ENCODE measurements at regions not wholly inside any gene's neighbourhood (a gene's known extent, or its start where the extent isn't known, plus 50 kb on each side); places are given as distances from the start of the nearest gene placed in this dataset.

GRCh38 chr2:155364766-155365165 lies 666.3 kb downstream of the KCNJ3 start:
- Mint-ChIP-seq H3K27ac (no peak overlapping the region), H3K27me3 (no peaks in the 10 kb centered on the region), H3K9me3 (no peaks in the 10 kb centered on the region), H3K4me1 (no peaks in the 10 kb centered on the region), H3K36me3 (no peaks in the 10 kb centered on the region), H3K4me3 (no peak overlapping the region)
- ATAC-seq (ENCODE audit: low read depth) (no peak), DNase-seq (ENCODE audit: low spot score in 2 of 2) (no peak)

- no peaks in the 10 kb centered on the region for H3K36me3 Mint-ChIP-seq
- DNase-seq (ENCODE audit: low spot score in 2 of 2) = no peak
- H3K27me3 Mint-ChIP-seq = no peaks in the 10 kb centered on the region
- ATAC-seq (ENCODE audit: low read depth) = no peak
- H3K4me1 Mint-ChIP-seq = no peaks in the 10 kb centered on the region
- H3K9me3 Mint-ChIP-seq = no peaks in the 10 kb centered on the region
- H3K4me3 Mint-ChIP-seq = no peak overlapping the region
- no peak overlapping the region for H3K27ac Mint-ChIP-seq
Observed at GRCh38 chr2:155363349-155363888, 664.9 kb downstream of the KCNJ3 start.

GRCh38 chr2:155357172-155357571 lies 658.7 kb downstream of the KCNJ3 start:
- H3K4me1 Mint-ChIP-seq = no peaks in the 10 kb centered on the region

GRCh38 chr2:155356250-155356649 lies 657.8 kb downstream of the KCNJ3 start:
- Mint-ChIP-seq H3K36me3 (no peaks in the 10 kb centered on the region), H3K27ac (no peak overlapping the region)
- ATAC-seq (ENCODE audit: low read depth) = no peak

More at GRCh38 chr2:155357172-155357571, 658.7 kb downstream of the KCNJ3 start:
- peaks cover 4% of the 10 kb centered on the region for H3K9me3 Mint-ChIP-seq
- ATAC-seq (ENCODE audit: low read depth) (no peak), DNase-seq (ENCODE audit: low spot score in 2 of 2) (no peak)
- no peak overlapping the region for H3K27ac Mint-ChIP-seq
- no peaks in the 10 kb centered on the region for H3K36me3 Mint-ChIP-seq
- no peaks in the 10 kb centered on the region for H3K27me3 Mint-ChIP-seq
- no peak overlapping the region for H3K4me3 Mint-ChIP-seq

GRCh38 chr2:155350783-155351580 lies 652.5 kb downstream of the KCNJ3 start:
- H3K27me3 Mint-ChIP-seq = no peaks in the 10 kb centered on the region
- H3K9me3 Mint-ChIP-seq = peaks cover 2% of the 10 kb centered on the region
- no peaks in the 10 kb centered on the region for H3K4me1 Mint-ChIP-seq
- no peak overlapping the region for H3K4me3 Mint-ChIP-seq
- DNase-seq (ENCODE audit: low spot score in 2 of 2) = no peak
- no peak overlapping the region for H3K27ac Mint-ChIP-seq
- no peak for ATAC-seq (ENCODE audit: low read depth)
- H3K36me3 Mint-ChIP-seq = no peaks in the 10 kb centered on the region

More at GRCh38 chr2:155356250-155356649, 657.8 kb downstream of the KCNJ3 start:
- no peak for DNase-seq (ENCODE audit: low spot score in 2 of 2)
- H3K9me3 Mint-ChIP-seq = peaks cover 4% of the 10 kb centered on the region
- H3K4me3 Mint-ChIP-seq = no peak overlapping the region
- no peaks in the 10 kb centered on the region for H3K4me1 Mint-ChIP-seq
- no peaks in the 10 kb centered on the region for H3K27me3 Mint-ChIP-seq

GRCh38 chr2:155332016-155332415 lies 633.5 kb downstream of the KCNJ3 start:
- ATAC-seq (ENCODE audit: low read depth) (no peak), DNase-seq (ENCODE audit: low spot score in 2 of 2) (no peak)
- no peaks in the 10 kb centered on the region for H3K27me3 Mint-ChIP-seq
- H3K4me3 Mint-ChIP-seq = no peak overlapping the region
- H3K4me1 Mint-ChIP-seq = no peaks in the 10 kb centered on the region
- no peaks in the 10 kb centered on the region for H3K36me3 Mint-ChIP-seq
- H3K9me3 Mint-ChIP-seq = no peaks in the 10 kb centered on the region
- no peak overlapping the region for H3K27ac Mint-ChIP-seq

GRCh38 chr2:155320236-155320635 lies 621.7 kb downstream of the KCNJ3 start:
- no peaks in the 10 kb centered on the region for H3K36me3 Mint-ChIP-seq
- no peak for DNase-seq (ENCODE audit: low spot score in 2 of 2)
- H3K4me1 Mint-ChIP-seq = no peaks in the 10 kb centered on the region
- no peak overlapping the region for H3K27ac Mint-ChIP-seq
- no peak overlapping the region for H3K4me3 Mint-ChIP-seq
- ATAC-seq (ENCODE audit: low read depth) = no peak
- no peaks in the 10 kb centered on the region for H3K27me3 Mint-ChIP-seq
- no peaks in the 10 kb centered on the region for H3K9me3 Mint-ChIP-seq

- Mint-ChIP-seq H3K36me3 (no peaks in the 10 kb centered on the region), H3K27me3 (no peaks in the 10 kb centered on the region), H3K4me1 (no peaks in the 10 kb centered on the region), H3K9me3 (no peaks in the 10 kb centered on the region), H3K27ac (no peak overlapping the region), H3K4me3 (no peak overlapping the region)
- ATAC-seq (ENCODE audit: low read depth) (no peak), DNase-seq (ENCODE audit: low spot score in 2 of 2) (no peak)
Observed at GRCh38 chr2:155318710-155319109, 620.2 kb downstream of the KCNJ3 start.

GRCh38 chr2:155315768-155316167 lies 617.3 kb downstream of the KCNJ3 start:
- Mint-ChIP-seq H3K4me3 (no peak overlapping the region), H3K27me3 (no peaks in the 10 kb centered on the region), H3K9me3 (no peaks in the 10 kb centered on the region), H3K27ac (no peak overlapping the region), H3K4me1 (no peaks in the 10 kb centered on the region), H3K36me3 (no peaks in the 10 kb centered on the region)
- ATAC-seq (ENCODE audit: low read depth) (no peak), DNase-seq (ENCODE audit: low spot score in 2 of 2) (no peak)

- H3K4me3 Mint-ChIP-seq = no peak overlapping the region
- H3K27ac Mint-ChIP-seq = no peak overlapping the region
- no peaks in the 10 kb centered on the region for H3K36me3 Mint-ChIP-seq
- DNase-seq (ENCODE audit: low spot score in 2 of 2) = no peak
- no peaks in the 10 kb centered on the region for H3K27me3 Mint-ChIP-seq
- H3K9me3 Mint-ChIP-seq = no peaks in the 10 kb centered on the region
- H3K4me1 Mint-ChIP-seq = no peaks in the 10 kb centered on the region
- no peak for ATAC-seq (ENCODE audit: low read depth)
Observed at GRCh38 chr2:155310589-155310988, 612.1 kb downstream of the KCNJ3 start.

- Mint-ChIP-seq H3K4me3 (no peak overlapping the region), H3K9me3 (no peaks in the 10 kb centered on the region), H3K27me3 (no peaks in the 10 kb centered on the region), H3K27ac (no peak overlapping the region), H3K4me1 (no peaks in the 10 kb centered on the region), H3K36me3 (no peaks in the 10 kb centered on the region)
- DNase-seq (ENCODE audit: low spot score in 2 of 2) (no peak), ATAC-seq (ENCODE audit: low read depth) (no peak)
Observed at GRCh38 chr2:155309483-155309882, 611.0 kb downstream of the KCNJ3 start.

GRCh38 chr2:155308367-155309009 lies 610.0 kb downstream of the KCNJ3 start:
- Mint-ChIP-seq H3K27ac (no peak overlapping the region), H3K36me3 (no peaks in the 10 kb centered on the region), H3K4me1 (no peaks in the 10 kb centered on the region), H3K27me3 (no peaks in the 10 kb centered on the region), H3K9me3 (no peaks in the 10 kb centered on the region), H3K4me3 (no peak overlapping the region)
- DNase-seq (ENCODE audit: low spot score in 2 of 2) = no peak
- ATAC-seq (ENCODE audit: low read depth) = no peak

GRCh38 chr2:155301221-155301620 lies 602.7 kb downstream of the KCNJ3 start:
- Mint-ChIP-seq H3K27ac (no peak overlapping the region), H3K36me3 (no peaks in the 10 kb centered on the region), H3K4me3 (no peak overlapping the region), H3K9me3 (no peaks in the 10 kb centered on the region), H3K27me3 (no peaks in the 10 kb centered on the region), H3K4me1 (no peaks in the 10 kb centered on the region)
- ATAC-seq (ENCODE audit: low read depth) (no peak), DNase-seq (ENCODE audit: low spot score in 2 of 2) (no peak)

GRCh38 chr2:155298001-155298400 lies 599.5 kb downstream of the KCNJ3 start:
- H3K27me3 Mint-ChIP-seq = no peaks in the 10 kb centered on the region
- H3K9me3 Mint-ChIP-seq = no peaks in the 10 kb centered on the region
- H3K36me3 Mint-ChIP-seq = no peaks in the 10 kb centered on the region
- H3K4me1 Mint-ChIP-seq = no peaks in the 10 kb centered on the region
- ATAC-seq (ENCODE audit: low read depth) (no peak), DNase-seq (ENCODE audit: low spot score in 2 of 2) (no peak)
- H3K27ac Mint-ChIP-seq = no peak overlapping the region
- no peak overlapping the region for H3K4me3 Mint-ChIP-seq

All from memory B cell (primary cell).